ENCODE measurements at regions not wholly inside any gene's neighbourhood (a gene's known extent, or its start where the extent isn't known, plus 50 kb on each side); places are given as distances from the start of the nearest gene placed in this dataset.

DNA sequence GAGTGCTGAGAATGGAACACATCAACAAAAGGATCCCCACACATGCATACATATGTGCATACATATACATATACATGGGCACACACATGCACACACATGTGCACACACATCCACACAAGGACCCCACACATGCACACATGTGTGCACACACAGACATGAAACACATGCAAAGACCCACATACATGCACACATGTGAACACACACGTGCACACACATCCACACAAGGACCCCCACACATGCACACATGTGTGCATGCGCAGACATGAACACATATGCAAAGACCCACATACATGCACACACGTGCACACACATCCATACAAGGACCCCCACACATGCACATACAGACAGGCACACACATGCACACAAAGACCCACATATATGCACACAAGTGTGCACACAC is 104.4 kb upstream of the ADARB2 start:
- no peak for TF ChIP-seq EZH2 (IDR thresholded peaks at IDR 0.05)
- TF ChIP-seq, protein P1, sequence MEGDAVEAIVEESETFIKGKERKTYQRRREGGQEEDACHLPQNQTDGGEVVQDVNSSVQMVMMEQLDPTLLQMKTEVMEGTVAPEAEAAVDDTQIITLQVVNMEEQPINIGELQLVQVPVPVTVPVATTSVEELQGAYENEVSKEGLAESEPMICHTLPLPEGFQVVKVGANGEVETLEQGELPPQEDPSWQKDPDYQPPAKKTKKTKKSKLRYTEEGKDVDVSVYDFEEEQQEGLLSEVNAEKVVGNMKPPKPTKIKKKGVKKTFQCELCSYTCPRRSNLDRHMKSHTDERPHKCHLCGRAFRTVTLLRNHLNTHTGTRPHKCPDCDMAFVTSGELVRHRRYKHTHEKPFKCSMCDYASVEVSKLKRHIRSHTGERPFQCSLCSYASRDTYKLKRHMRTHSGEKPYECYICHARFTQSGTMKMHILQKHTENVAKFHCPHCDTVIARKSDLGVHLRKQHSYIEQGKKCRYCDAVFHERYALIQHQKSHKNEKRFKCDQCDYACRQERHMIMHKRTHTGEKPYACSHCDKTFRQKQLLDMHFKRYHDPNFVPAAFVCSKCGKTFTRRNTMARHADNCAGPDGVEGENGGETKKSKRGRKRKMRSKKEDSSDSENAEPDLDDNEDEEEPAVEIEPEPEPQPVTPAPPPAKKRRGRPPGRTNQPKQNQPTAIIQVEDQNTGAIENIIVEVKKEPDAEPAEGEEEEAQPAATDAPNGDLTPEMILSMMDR (IDR thresholded peaks at IDR 0.05), result no peak
